ENCODE measurements at regions not wholly inside any gene's neighbourhood (a gene's known extent, or its start where the extent isn't known, plus 50 kb on each side); places are given as distances from the start of the nearest gene placed in this dataset.

DNA sequence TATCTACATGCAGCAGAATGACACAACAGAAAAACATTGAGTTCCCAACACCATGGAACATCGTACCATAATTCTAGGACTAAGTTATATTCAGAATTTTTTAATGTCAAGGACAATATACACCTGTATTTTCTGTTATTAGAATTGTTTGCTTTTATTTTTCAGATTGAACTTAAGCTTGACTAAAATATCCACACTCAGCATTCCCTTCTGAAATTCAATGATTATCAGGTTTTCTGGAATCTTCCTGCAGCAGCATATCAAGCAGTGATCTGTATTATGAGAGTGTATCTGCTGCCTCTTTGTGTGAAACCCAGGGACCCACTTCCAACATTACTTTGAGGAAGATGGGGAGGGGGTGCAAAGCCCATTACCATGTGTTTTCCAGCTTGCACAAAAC, 578.6 kb upstream of the JAG1 start:
- Histone ChIP-seq H3K36me3 (ENCODE audit: insufficient read depth, low read length) (no peaks in the 10 kb centered on the region), H3K27me3 (ENCODE audit: insufficient read depth, low read length) (peaks cover 14% of the 10 kb centered on the region; the same call in 1 of the 2 replicates), H3K4me3 (ENCODE audit: low read depth, low read length) (no peak overlapping the region), H3K4me1 (ENCODE audit: control insufficient read depth, insufficient read depth, low read length, unreplicated experiment) (no peaks in the 10 kb centered on the region), H3K27ac (ENCODE audit: low read depth, low read length) (no peak overlapping the region), H2AFZ (ENCODE audit: low read length, unreplicated experiment) (no peak overlapping the region), H3K79me2 (ENCODE audit: control insufficient read depth, insufficient read depth, low read length, unreplicated experiment) (no peaks in the 10 kb centered on the region)

DNA sequence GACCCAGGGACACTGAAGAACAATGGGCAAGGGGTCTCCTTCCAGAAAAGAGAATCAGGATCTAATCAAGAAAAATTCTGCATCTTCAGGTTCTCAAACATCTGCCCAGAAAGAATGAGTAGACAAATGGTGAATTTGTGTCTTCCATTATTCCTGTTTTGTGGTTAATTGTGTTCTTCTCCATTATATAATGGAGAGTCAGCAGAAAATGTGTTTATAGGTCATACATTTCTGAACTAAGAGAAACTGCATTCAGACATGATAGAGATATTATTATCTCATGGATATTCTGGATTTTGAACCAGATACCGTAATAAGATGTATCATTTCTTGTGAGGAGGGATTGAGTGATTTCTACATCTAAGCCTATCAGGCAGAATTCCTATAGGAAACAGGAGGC, 581.7 kb upstream of the JAG1 start:
- Histone ChIP-seq H3K27ac (ENCODE audit: low read depth, low read length) (no peak overlapping the region), H3K79me2 (ENCODE audit: control insufficient read depth, insufficient read depth, low read length, unreplicated experiment) (no peaks in the 10 kb centered on the region), H2AFZ (ENCODE audit: low read length, unreplicated experiment) (no peak overlapping the region), H3K36me3 (ENCODE audit: insufficient read depth, low read length) (no peaks in the 10 kb centered on the region), H3K27me3 (ENCODE audit: insufficient read depth, low read length) (no peaks in the 10 kb centered on the region), H3K4me3 (ENCODE audit: low read depth, low read length) (no peak overlapping the region), H3K4me1 (ENCODE audit: control insufficient read depth, insufficient read depth, low read length, unreplicated experiment) (no peaks in the 10 kb centered on the region)

DNA sequence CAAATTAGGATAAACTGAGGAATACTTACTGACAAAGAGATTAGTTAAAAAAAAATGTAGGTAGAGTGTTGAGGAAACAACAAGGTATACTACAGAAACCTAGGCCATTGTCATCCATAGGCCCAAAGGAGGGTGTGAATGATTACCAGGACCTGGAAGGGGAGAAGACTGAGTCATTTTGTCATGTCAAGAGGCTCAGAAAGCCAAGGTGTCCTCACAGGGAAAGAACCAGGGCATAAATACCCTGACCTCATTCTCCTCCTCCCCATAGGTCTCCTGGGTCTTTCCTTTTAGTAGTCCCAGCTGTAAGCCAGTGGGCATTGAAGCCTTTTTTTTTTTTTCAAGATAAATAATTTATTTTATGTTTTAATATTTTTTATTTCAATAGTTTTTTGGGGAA, 582.1 kb upstream of the JAG1 start:
- Histone ChIP-seq H2AFZ (ENCODE audit: low read length, unreplicated experiment) (no peak overlapping the region), H3K79me2 (ENCODE audit: control insufficient read depth, insufficient read depth, low read length, unreplicated experiment) (no peaks in the 10 kb centered on the region), H3K4me3 (ENCODE audit: low read depth, low read length) (no peak overlapping the region), H3K36me3 (ENCODE audit: insufficient read depth, low read length) (no peaks in the 10 kb centered on the region), H3K27me3 (ENCODE audit: insufficient read depth, low read length) (no peaks in the 10 kb centered on the region), H3K4me1 (ENCODE audit: control insufficient read depth, insufficient read depth, low read length, unreplicated experiment) (no peaks in the 10 kb centered on the region), H3K27ac (ENCODE audit: low read depth, low read length) (no peak overlapping the region)

DNA sequence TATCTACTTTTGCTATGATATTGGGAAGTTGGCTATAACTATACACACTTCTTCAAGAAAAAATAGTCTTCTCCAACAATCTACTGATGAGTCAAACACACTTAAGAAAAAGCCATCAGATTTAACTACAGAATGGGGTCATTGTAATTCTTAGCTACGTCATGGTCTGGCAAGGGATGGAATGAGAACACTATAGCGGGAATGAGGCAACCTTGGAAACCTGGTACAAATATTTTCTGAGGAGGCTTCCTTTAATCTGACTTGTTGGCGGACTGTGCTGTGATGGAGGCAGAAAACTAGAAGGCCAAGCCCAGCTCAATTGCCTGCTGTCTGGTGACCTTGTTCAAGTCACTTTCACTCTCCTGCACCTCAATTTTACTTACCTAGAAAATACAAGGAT, 586.8 kb upstream of the JAG1 start:
- Histone ChIP-seq H3K36me3 (ENCODE audit: insufficient read depth, low read length) (no peaks in the 10 kb centered on the region), H3K27ac (ENCODE audit: low read depth, low read length) (no peak overlapping the region), H3K79me2 (ENCODE audit: control insufficient read depth, insufficient read depth, low read length, unreplicated experiment) (no peaks in the 10 kb centered on the region), H2AFZ (ENCODE audit: low read length, unreplicated experiment) (no peak overlapping the region), H3K4me1 (ENCODE audit: control insufficient read depth, insufficient read depth, low read length, unreplicated experiment) (peaks cover 13% of the 10 kb centered on the region), H3K27me3 (ENCODE audit: insufficient read depth, low read length) (no peaks in the 10 kb centered on the region), H3K4me3 (ENCODE audit: low read depth, low read length) (no peak overlapping the region)

DNA sequence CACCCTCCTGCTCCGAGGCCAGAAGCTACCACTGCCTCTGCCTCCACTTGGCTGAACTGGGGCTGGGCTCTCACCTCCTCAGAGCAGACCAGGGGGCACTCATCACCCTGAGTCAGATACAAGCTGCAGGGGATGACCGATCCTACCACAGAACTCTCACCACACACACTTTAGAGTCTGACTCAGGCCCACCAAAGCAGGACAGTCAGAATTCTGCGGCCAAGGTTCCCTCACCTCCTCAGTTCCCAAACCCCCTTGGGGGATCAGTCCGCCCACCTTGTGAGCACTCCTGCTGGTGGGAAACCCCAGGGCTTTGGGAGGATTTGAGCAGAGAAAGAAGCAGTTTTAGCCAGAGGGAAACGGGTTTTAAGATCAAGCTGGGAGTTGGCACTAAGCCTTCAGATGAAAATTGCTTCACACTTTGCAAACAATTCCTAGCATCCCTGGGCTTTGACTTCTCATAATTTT, 587.8 kb upstream of the JAG1 start:
- Histone ChIP-seq H3K79me2 (ENCODE audit: control insufficient read depth, insufficient read depth, low read length, unreplicated experiment) (no peaks in the 10 kb centered on the region), H2AFZ (ENCODE audit: low read length, unreplicated experiment) (peak overlapping the region; percentile 34), H3K4me3 (ENCODE audit: low read depth, low read length) (no peak overlapping the region), H3K27me3 (ENCODE audit: insufficient read depth, low read length) (no peaks in the 10 kb centered on the region), H3K36me3 (ENCODE audit: insufficient read depth, low read length) (no peaks in the 10 kb centered on the region), H3K4me1 (ENCODE audit: control insufficient read depth, insufficient read depth, low read length, unreplicated experiment) (peaks cover 16% of the 10 kb centered on the region), H3K27ac (ENCODE audit: low read depth, low read length) (peak overlapping the region; percentile 32; the same call in 1 of the 2 replicates)

DNA sequence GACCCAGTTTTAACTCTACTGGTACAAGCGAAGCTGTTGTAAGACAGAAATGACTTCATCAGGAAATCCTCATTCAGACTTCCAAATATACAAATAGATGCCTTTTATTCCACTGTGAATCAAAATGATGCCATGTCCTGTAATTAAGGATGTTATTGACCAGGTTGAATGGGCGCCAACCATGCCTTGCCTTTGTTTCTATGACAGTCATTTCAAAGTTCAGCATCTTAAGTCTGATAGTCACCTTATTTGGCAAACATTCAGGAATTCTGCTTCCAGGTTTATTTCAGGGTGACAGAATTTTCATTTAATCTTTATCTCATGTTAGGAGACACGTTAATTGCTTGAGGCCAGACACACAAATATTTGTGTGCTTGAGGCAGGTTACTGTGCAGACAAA, 592.8 kb upstream of the JAG1 start:
- Histone ChIP-seq H3K36me3 (ENCODE audit: insufficient read depth, low read length) (no peaks in the 10 kb centered on the region), H3K4me1 (ENCODE audit: control insufficient read depth, insufficient read depth, low read length, unreplicated experiment) (peaks cover 25% of the 10 kb centered on the region), H3K79me2 (ENCODE audit: control insufficient read depth, insufficient read depth, low read length, unreplicated experiment) (no peaks in the 10 kb centered on the region), H3K27ac (ENCODE audit: low read depth, low read length) (peak overlapping the region; percentile 60), H2AFZ (ENCODE audit: low read length, unreplicated experiment) (no peak overlapping the region), H3K4me3 (ENCODE audit: low read depth, low read length) (no peak overlapping the region), H3K27me3 (ENCODE audit: insufficient read depth, low read length) (no peaks in the 10 kb centered on the region)

DNA sequence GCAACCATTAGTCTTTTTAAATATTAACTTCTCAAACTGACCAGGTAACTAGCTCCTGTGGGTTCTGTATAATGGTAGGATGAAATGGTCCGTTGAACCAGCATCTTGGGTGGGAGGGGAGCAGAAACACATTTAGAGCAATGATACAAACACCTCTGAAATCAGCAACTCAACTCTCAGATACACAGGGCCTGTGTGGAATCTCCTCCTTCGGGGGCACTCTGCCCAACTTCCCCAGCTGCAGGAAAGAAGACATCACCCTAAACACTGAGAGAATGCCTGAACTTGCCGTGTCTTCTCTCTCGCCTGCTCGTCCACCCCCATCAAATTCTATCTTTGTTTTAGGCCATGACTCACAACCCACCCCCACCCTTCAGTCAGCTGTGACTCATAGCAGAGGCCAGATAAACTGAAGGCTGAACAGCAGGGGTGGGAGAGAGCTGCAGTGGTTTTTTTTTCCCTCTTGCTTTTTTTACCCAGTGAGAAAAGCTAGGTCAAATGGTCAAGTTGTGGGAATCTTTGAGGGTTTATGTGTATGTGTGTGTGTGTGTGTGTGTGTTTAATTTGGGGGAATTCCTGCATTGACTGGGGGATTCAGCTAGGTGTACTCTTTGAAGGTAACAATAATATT, 593.4 kb upstream of the JAG1 start:
- Histone ChIP-seq H3K27me3 (ENCODE audit: insufficient read depth, low read length) (no peaks in the 10 kb centered on the region), H3K36me3 (ENCODE audit: insufficient read depth, low read length) (no peaks in the 10 kb centered on the region), H3K4me1 (ENCODE audit: control insufficient read depth, insufficient read depth, low read length, unreplicated experiment) (peaks cover 18% of the 10 kb centered on the region), H3K27ac (ENCODE audit: low read depth, low read length) (peak overlapping the region; percentile 60), H3K4me3 (ENCODE audit: low read depth, low read length) (peak overlapping the region; percentile 10; the same call in 1 of the 2 replicates), H3K79me2 (ENCODE audit: control insufficient read depth, insufficient read depth, low read length, unreplicated experiment) (no peaks in the 10 kb centered on the region), H2AFZ (ENCODE audit: low read length, unreplicated experiment) (no peak overlapping the region)

DNA sequence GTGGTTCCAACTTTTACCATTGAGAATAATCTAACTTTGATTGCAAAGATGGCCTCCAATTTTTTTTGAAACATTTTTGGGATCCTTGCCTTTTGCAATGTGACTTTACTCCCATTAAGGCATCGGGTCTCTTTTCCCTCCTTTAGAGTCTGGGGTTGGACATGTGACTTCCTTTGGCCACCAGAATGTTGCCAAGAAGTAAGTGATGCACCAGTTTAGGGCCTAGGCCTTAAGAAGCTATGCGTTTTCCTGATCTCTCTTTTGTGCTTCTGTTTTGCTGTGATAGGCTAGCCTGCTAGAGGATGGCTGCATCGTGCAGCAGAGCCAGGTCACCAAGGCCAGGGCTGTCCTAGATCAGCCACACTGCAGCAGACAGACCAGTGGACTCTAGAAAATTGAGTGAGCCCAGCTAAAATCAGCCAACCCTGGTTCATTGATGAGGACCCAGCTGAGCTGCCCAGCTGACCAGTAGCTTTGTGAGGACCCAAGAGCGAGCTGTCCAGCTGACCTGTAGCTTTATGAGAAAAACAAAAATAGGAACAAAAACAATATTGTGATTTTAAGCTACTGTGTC, 594.0 kb upstream of the JAG1 start:
- Histone ChIP-seq H3K27ac (ENCODE audit: low read depth, low read length) (peak overlapping the region; percentile 37), H3K4me1 (ENCODE audit: control insufficient read depth, insufficient read depth, low read length, unreplicated experiment) (peaks cover 18% of the 10 kb centered on the region), H2AFZ (ENCODE audit: low read length, unreplicated experiment) (peak overlapping the region; percentile 9), H3K79me2 (ENCODE audit: control insufficient read depth, insufficient read depth, low read length, unreplicated experiment) (no peaks in the 10 kb centered on the region), H3K4me3 (ENCODE audit: low read depth, low read length) (no peak overlapping the region), H3K27me3 (ENCODE audit: insufficient read depth, low read length) (no peaks in the 10 kb centered on the region), H3K36me3 (ENCODE audit: insufficient read depth, low read length) (no peaks in the 10 kb centered on the region)

DNA sequence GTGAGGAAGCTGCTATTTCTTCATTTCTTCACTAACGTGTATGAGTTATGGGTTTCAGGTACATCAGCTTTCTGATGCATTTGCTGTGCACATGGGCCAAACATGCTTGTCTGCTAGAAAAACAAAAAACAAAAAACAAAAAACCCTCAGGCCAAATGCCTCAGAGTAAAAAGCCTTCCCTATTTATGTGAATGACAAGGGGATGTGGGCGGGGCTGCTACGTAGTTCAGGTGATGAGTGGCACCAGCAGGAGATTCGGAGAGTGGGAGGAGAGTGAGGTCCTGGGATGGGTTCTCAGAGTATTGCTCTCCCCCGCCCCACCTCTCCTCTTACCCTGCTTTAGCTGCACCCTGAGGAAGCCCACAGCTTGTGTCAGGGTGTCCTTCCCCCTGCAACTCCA, 596.8 kb upstream of the JAG1 start:
- H3K27me3 ChIP-seq (ENCODE audit: insufficient read depth, low read length) = no peaks in the 10 kb centered on the region
- no peaks in the 10 kb centered on the region for H3K36me3 ChIP-seq (ENCODE audit: insufficient read depth, low read length)
- no peak overlapping the region for H3K4me3 ChIP-seq (ENCODE audit: low read depth, low read length)
- H3K4me1 ChIP-seq (ENCODE audit: control insufficient read depth, insufficient read depth, low read length, unreplicated experiment) = peaks cover 18% of the 10 kb centered on the region
- H2AFZ ChIP-seq (ENCODE audit: low read length, unreplicated experiment) = no peak overlapping the region
- H3K27ac ChIP-seq (ENCODE audit: low read depth, low read length) = no peak overlapping the region
- no peaks in the 10 kb centered on the region for H3K79me2 ChIP-seq (ENCODE audit: control insufficient read depth, insufficient read depth, low read length, unreplicated experiment)

DNA sequence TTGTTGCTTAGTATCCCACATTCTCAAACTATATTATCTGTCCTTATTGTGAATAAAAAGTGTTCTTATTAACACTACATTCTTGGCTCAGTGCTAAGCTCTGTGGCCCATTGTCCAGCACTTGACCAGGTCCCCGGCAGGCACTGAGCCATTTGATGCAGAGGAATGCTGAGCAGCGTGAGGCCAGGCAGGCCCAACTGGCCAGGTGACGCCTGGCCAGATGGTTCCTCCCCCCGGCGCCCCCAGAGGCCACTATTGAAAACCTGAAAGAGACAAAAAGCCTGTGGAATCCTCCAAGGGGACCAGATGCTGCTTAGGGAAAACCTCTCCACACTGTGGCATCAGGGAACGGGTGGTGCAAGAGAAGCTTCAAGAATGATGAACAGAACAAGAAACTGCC, 597.5 kb upstream of the JAG1 start:
- no peaks in the 10 kb centered on the region for H3K79me2 ChIP-seq (ENCODE audit: control insufficient read depth, insufficient read depth, low read length, unreplicated experiment)

DNA sequence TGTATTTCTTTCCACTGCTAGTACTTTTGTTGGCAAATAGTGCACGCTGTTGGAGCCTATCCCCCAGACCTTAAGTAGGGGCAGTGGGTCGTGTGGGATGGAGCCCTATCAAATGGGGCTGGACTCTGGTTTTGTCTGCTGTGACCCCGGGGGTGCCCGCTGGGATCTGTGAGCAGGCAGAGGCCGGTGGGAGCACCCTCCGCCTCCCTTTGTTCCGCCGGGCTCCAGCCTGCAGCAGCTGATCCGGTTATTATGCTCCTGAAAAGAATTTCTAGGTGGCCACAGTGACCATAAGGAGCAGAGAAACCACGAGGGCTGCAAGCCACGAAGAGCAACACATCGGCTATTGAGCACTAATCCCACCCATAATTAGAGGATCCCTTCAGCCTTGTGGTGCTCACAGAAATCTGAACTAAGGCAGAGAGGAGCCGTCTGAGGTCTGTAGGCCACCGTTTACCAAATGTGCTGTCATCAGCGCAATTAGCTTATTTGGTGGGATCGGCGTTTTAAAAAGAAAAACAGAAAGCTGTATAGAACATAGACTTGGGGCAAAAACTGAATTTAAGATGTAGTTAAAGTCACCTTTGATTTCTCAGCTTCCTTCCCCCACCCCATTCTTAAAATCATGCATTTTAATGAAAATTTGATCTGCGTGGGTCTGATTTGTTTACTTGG, 598.3 kb upstream of the JAG1 start:
- Histone ChIP-seq H3K4me3 (ENCODE audit: low read depth, low read length) (no peak overlapping the region), H3K27me3 (ENCODE audit: insufficient read depth, low read length) (no peaks in the 10 kb centered on the region), H3K79me2 (ENCODE audit: control insufficient read depth, insufficient read depth, low read length, unreplicated experiment) (no peaks in the 10 kb centered on the region), H2AFZ (ENCODE audit: low read length, unreplicated experiment) (no peak overlapping the region), H3K36me3 (ENCODE audit: insufficient read depth, low read length) (no peaks in the 10 kb centered on the region), H3K27ac (ENCODE audit: low read depth, low read length) (no peak overlapping the region), H3K4me1 (ENCODE audit: control insufficient read depth, insufficient read depth, low read length, unreplicated experiment) (peaks cover 9% of the 10 kb centered on the region)

More for the DNA sequence above, 597.5 kb upstream of the JAG1 start:
- peaks cover 17% of the 10 kb centered on the region for H3K4me1 ChIP-seq (ENCODE audit: control insufficient read depth, insufficient read depth, low read length, unreplicated experiment)
- H3K4me3 ChIP-seq (ENCODE audit: low read depth, low read length) = no peak overlapping the region
- H3K27ac ChIP-seq (ENCODE audit: low read depth, low read length) = no peak overlapping the region
- no peaks in the 10 kb centered on the region for H3K36me3 ChIP-seq (ENCODE audit: insufficient read depth, low read length)
- H3K27me3 ChIP-seq (ENCODE audit: insufficient read depth, low read length) = no peaks in the 10 kb centered on the region
- H2AFZ ChIP-seq (ENCODE audit: low read length, unreplicated experiment) = no peak overlapping the region
